Activated naive CD4-positive, alpha-beta T cell treated with anti-CD3 and anti-CD28 coated beads, Interleukin-2, amount 10 ng/mL, durations not matched to agents 7 days and 5 days (primary cell): ENCODE measurements at regions not wholly inside any gene's neighbourhood (a gene's known extent, or its start where the extent isn't known, plus 50 kb on each side); places are given as distances from the start of the nearest gene placed in this dataset.
"Not testable (repeated sequence)": the region's sequence is repeated elsewhere in the genome, so short reads cannot be mapped to it uniquely, and the experiment has no call there.

Source experiments
- CTCF ChIA-PET: fragments of 350-600 bp; sonication (Branson Sonifier 250); formaldehyde crosslinking; loops from one replicate; lab custom pipeline; 2021; ENCODE audit warnings: antibody characterized with exemption; lab: Charles Lee
- DNase-seq: peaks from one replicate; pipeline ENCODE4 v3.0.0-alpha.2; 2020
- H3K27ac Mint-ChIP-seq: one replicate; pipeline ENCODE4 v1.8.0; 2021; ENCODE audit warnings: mild to moderate bottlenecking, moderate library complexity, mixed read lengths
- H3K27me3 Mint-ChIP-seq: one replicate; pipeline ENCODE4 v1.8.0; 2021; ENCODE audit warnings: mild to moderate bottlenecking, mixed read lengths
- H3K36me3 Mint-ChIP-seq: one replicate; pipeline ENCODE4 v1.8.0; 2021; ENCODE audit warnings: mixed read lengths
- H3K4me1 Mint-ChIP-seq: one replicate; pipeline ENCODE4 v1.8.0; 2021; ENCODE audit warnings: mixed read lengths
- H3K4me3 Mint-ChIP-seq: one replicate; pipeline ENCODE4 v1.8.0; 2021; ENCODE audit warnings: mild to moderate bottlenecking, moderate library complexity, mixed read lengths
- H3K9me3 Mint-ChIP-seq: one replicate; pipeline ENCODE4 v1.8.0; 2021; ENCODE audit warnings: mixed read lengths

GRCh38 chr4:33427676-33428075 lies 2707.5 kb downstream of the PCDH7 start:
- CTCF ChIA-PET: no interaction called here
- H3K4me3 Mint-ChIP-seq: no peak overlapping the region
- no peak for DNase-seq
- H3K27ac Mint-ChIP-seq: no peak overlapping the region
- no peaks in the 10 kb centered on the region for H3K27me3 Mint-ChIP-seq
- H3K36me3 Mint-ChIP-seq: no peaks in the 10 kb centered on the region
- peaks cover 9% of the 10 kb centered on the region for H3K9me3 Mint-ChIP-seq
- H3K4me1 Mint-ChIP-seq: no peaks in the 10 kb centered on the region

- Mint-ChIP-seq H3K9me3 (peaks cover 4% of the 10 kb centered on the region), H3K4me3 (no peak overlapping the region), H3K4me1 (no peaks in the 10 kb centered on the region), H3K36me3 (no peaks in the 10 kb centered on the region), H3K27me3 (no peaks in the 10 kb centered on the region), H3K27ac (no peak overlapping the region)
- CTCF ChIA-PET: no interaction called here
- DNase-seq: no peak
Measured at GRCh38 chr4:33429971-33430370, 2709.8 kb downstream of the PCDH7 start.

GRCh38 chr4:33437406-33437805 lies 2717.2 kb downstream of the PCDH7 start:
- Mint-ChIP-seq H3K27me3 (no peaks in the 10 kb centered on the region), H3K27ac (no peak overlapping the region)

GRCh38 chr4:33446953-33447352 lies 2726.8 kb downstream of the PCDH7 start:
- Mint-ChIP-seq H3K27me3 (no peaks in the 10 kb centered on the region), H3K4me1 (no peaks in the 10 kb centered on the region), H3K36me3 (no peaks in the 10 kb centered on the region), H3K27ac (no peak overlapping the region), H3K9me3 (peaks cover 9% of the 10 kb centered on the region), H3K4me3 (no peak overlapping the region)
- no peak for DNase-seq
- CTCF ChIA-PET: no interaction called here

More at GRCh38 chr4:33437406-33437805, 2717.2 kb downstream of the PCDH7 start:
- no peak overlapping the region for H3K4me3 Mint-ChIP-seq
- H3K9me3 Mint-ChIP-seq: peaks cover 2% of the 10 kb centered on the region
- DNase-seq: no peak
- no peaks in the 10 kb centered on the region for H3K36me3 Mint-ChIP-seq
- CTCF ChIA-PET: no interaction called here
- no peaks in the 10 kb centered on the region for H3K4me1 Mint-ChIP-seq

- CTCF ChIA-PET: no interaction called here
- no peaks in the 10 kb centered on the region for H3K27me3 Mint-ChIP-seq
- no peak overlapping the region for H3K4me3 Mint-ChIP-seq
- no peak overlapping the region for H3K27ac Mint-ChIP-seq
- no peaks in the 10 kb centered on the region for H3K36me3 Mint-ChIP-seq
- peaks cover 9% of the 10 kb centered on the region for H3K9me3 Mint-ChIP-seq
- no peaks in the 10 kb centered on the region for H3K4me1 Mint-ChIP-seq
- DNase-seq: no peak
Measured at GRCh38 chr4:33448948-33449347, 2728.8 kb downstream of the PCDH7 start.

GRCh38 chr4:33453436-33453835 lies 2733.3 kb downstream of the PCDH7 start:
- no peak for DNase-seq
- Mint-ChIP-seq H3K27me3 (no peaks in the 10 kb centered on the region), H3K9me3 (peaks cover 5% of the 10 kb centered on the region), H3K36me3 (no peaks in the 10 kb centered on the region), H3K4me3 (no peak overlapping the region), H3K27ac (no peak overlapping the region), H3K4me1 (no peaks in the 10 kb centered on the region)
- CTCF ChIA-PET: no interaction called here

- DNase-seq: no peak
- no peak overlapping the region for H3K27ac Mint-ChIP-seq
- no peaks in the 10 kb centered on the region for H3K27me3 Mint-ChIP-seq
- CTCF ChIA-PET: no interaction called here
- no peak overlapping the region for H3K4me3 Mint-ChIP-seq
- H3K9me3 Mint-ChIP-seq: peaks cover 5% of the 10 kb centered on the region
- no peaks in the 10 kb centered on the region for H3K36me3 Mint-ChIP-seq
- H3K4me1 Mint-ChIP-seq: no peaks in the 10 kb centered on the region
Measured at GRCh38 chr4:33453916-33454315, 2733.7 kb downstream of the PCDH7 start.

GRCh38 chr4:33465565-33465964 lies 2745.4 kb downstream of the PCDH7 start:
- DNase-seq: no peak
- H3K36me3 Mint-ChIP-seq: no peaks in the 10 kb centered on the region
- CTCF ChIA-PET: no interaction called here

GRCh38 chr4:33467291-33467690 lies 2747.1 kb downstream of the PCDH7 start:
- no peak overlapping the region for H3K4me3 Mint-ChIP-seq
- H3K36me3 Mint-ChIP-seq: no peaks in the 10 kb centered on the region
- no peaks in the 10 kb centered on the region for H3K4me1 Mint-ChIP-seq
- DNase-seq: no peak
- H3K27ac Mint-ChIP-seq: no peak overlapping the region
- CTCF ChIA-PET: no interaction called here
- no peaks in the 10 kb centered on the region for H3K27me3 Mint-ChIP-seq
- H3K9me3 Mint-ChIP-seq: peaks cover 10% of the 10 kb centered on the region

More at GRCh38 chr4:33465565-33465964, 2745.4 kb downstream of the PCDH7 start:
- Mint-ChIP-seq H3K4me3 (no peak overlapping the region), H3K9me3 (peaks cover 10% of the 10 kb centered on the region), H3K4me1 (no peaks in the 10 kb centered on the region), H3K27ac (no peak overlapping the region), H3K27me3 (no peaks in the 10 kb centered on the region)

GRCh38 chr4:33470805-33471204 lies 2750.6 kb downstream of the PCDH7 start:
- peaks cover 11% of the 10 kb centered on the region for H3K9me3 Mint-ChIP-seq
- no peak for DNase-seq
- no peaks in the 10 kb centered on the region for H3K4me1 Mint-ChIP-seq
- H3K27ac Mint-ChIP-seq: no peak overlapping the region
- H3K27me3 Mint-ChIP-seq: no peaks in the 10 kb centered on the region
- CTCF ChIA-PET: no interaction called here
- H3K36me3 Mint-ChIP-seq: no peaks in the 10 kb centered on the region
- no peak overlapping the region for H3K4me3 Mint-ChIP-seq

- H3K27ac Mint-ChIP-seq: no peak overlapping the region
Measured at GRCh38 chr4:33477715-33478114, 2757.5 kb downstream of the PCDH7 start.

GRCh38 chr4:33482773-33483172 lies 2761.5 kb downstream of the ARAP2 start:
- no peak for DNase-seq
- Mint-ChIP-seq H3K27ac (no peak overlapping the region), H3K27me3 (no peaks in the 10 kb centered on the region), H3K36me3 (no peaks in the 10 kb centered on the region), H3K4me3 (no peak overlapping the region), H3K4me1 (no peaks in the 10 kb centered on the region), H3K9me3 (peaks cover 13% of the 10 kb centered on the region)
- CTCF ChIA-PET: no interaction called here

More at GRCh38 chr4:33477715-33478114, 2757.5 kb downstream of the PCDH7 start:
- no peaks in the 10 kb centered on the region for H3K4me1 Mint-ChIP-seq
- H3K36me3 Mint-ChIP-seq: no peaks in the 10 kb centered on the region
- no peaks in the 10 kb centered on the region for H3K27me3 Mint-ChIP-seq
- CTCF ChIA-PET: no interaction called here
- peaks cover 10% of the 10 kb centered on the region for H3K9me3 Mint-ChIP-seq
- DNase-seq: no peak
- no peak overlapping the region for H3K4me3 Mint-ChIP-seq

- CTCF ChIA-PET: no interaction called here
- no peak for DNase-seq
- H3K4me3 Mint-ChIP-seq: no peak overlapping the region
Measured at GRCh38 chr4:33485111-33485510, 2759.2 kb downstream of the ARAP2 start.

GRCh38 chr4:33493231-33493630 lies 2751.1 kb downstream of the ARAP2 start:
- H3K27ac Mint-ChIP-seq: no peak overlapping the region
- no peak overlapping the region for H3K4me3 Mint-ChIP-seq

More at GRCh38 chr4:33485111-33485510, 2759.2 kb downstream of the ARAP2 start:
- no peaks in the 10 kb centered on the region for H3K4me1 Mint-ChIP-seq
- H3K27ac Mint-ChIP-seq: no peak overlapping the region
- H3K9me3 Mint-ChIP-seq: peaks cover 13% of the 10 kb centered on the region
- H3K27me3 Mint-ChIP-seq: no peaks in the 10 kb centered on the region
- H3K36me3 Mint-ChIP-seq: no peaks in the 10 kb centered on the region

GRCh38 chr4:33494150-33494549 lies 2750.2 kb downstream of the ARAP2 start:
- no peak for DNase-seq
- peaks cover 13% of the 10 kb centered on the region for H3K9me3 Mint-ChIP-seq
- CTCF ChIA-PET: no interaction called here
- no peak overlapping the region for H3K27ac Mint-ChIP-seq
- H3K4me1 Mint-ChIP-seq: no peaks in the 10 kb centered on the region
- no peaks in the 10 kb centered on the region for H3K36me3 Mint-ChIP-seq
- no peak overlapping the region for H3K4me3 Mint-ChIP-seq
- no peaks in the 10 kb centered on the region for H3K27me3 Mint-ChIP-seq

More at GRCh38 chr4:33493231-33493630, 2751.1 kb downstream of the ARAP2 start:
- Mint-ChIP-seq H3K9me3 (peaks cover 8% of the 10 kb centered on the region), H3K4me1 (no peaks in the 10 kb centered on the region), H3K27me3 (no peaks in the 10 kb centered on the region), H3K36me3 (no peaks in the 10 kb centered on the region)
- DNase-seq: no peak
- CTCF ChIA-PET: no interaction called here

- H3K27me3 Mint-ChIP-seq, H3K27ac Mint-ChIP-seq, CTCF ChIA-PET, DNase-seq, H3K36me3 Mint-ChIP-seq, H3K4me3 Mint-ChIP-seq, H3K4me1 Mint-ChIP-seq: not testable (repeated sequence)
- H3K9me3 Mint-ChIP-seq: peaks cover 23% of the 10 kb centered on the region
Measured at GRCh38 chr4:33501587-33501986, 2742.7 kb downstream of the ARAP2 start.
